H9 (cell line): ENCODE measurements at regions not wholly inside any gene's neighbourhood (a gene's known extent, or its start where the extent isn't known, plus 50 kb on each side); places are given as distances from the start of the nearest gene placed in this dataset.

ENCODE experiments used
- DNase-seq: peaks from one replicate; pipeline ENCODE4 v3.0.0-alpha.2; 2017
- H2AFZ ChIP-seq: one replicate; pipeline ENCODE4 v1.6.1; 2013; ENCODE audit warnings: mild to moderate bottlenecking, low read length, control low read depth, moderate library complexity
- H2AK5ac ChIP-seq: 2 replicates; pipeline ENCODE4 v1.6.1; 2013; ENCODE audit warnings: low read length, control low read depth, mixed read lengths; ENCODE audit not compliant: insufficient read length
- H2BK120ac ChIP-seq: one replicate; pipeline ENCODE4 v1.6.1; 2013; ENCODE audit warnings: low read depth, mild to moderate bottlenecking, low read length, control low read depth, inconsistent platforms; ENCODE audit not compliant: poor library complexity, severe bottlenecking
- H2BK12ac ChIP-seq: 2 replicates; pipeline ENCODE4 v1.6.1; 2013; ENCODE audit warnings: low read length, control low read depth, mixed read lengths, low read depth; ENCODE audit not compliant: insufficient read length
- H2BK15ac ChIP-seq: 2 replicates; pipeline ENCODE4 v1.6.1; 2013; ENCODE audit warnings: low read depth, low read length, control low read depth
- H2BK20ac ChIP-seq: one replicate; pipeline ENCODE4 v1.6.1; 2013; ENCODE audit warnings: low read depth, mild to moderate bottlenecking, low read length, control low read depth, inconsistent platforms; ENCODE audit not compliant: poor library complexity, severe bottlenecking
- H2BK5ac ChIP-seq: 2 replicates; pipeline ENCODE4 v1.6.1; 2013; ENCODE audit warnings: low read length, control low read depth, mixed read lengths; ENCODE audit not compliant: insufficient read length
- H3K14ac ChIP-seq: 2 replicates; pipeline ENCODE4 v1.6.1; 2013; ENCODE audit warnings: low read length, control low read depth; ENCODE audit not compliant: insufficient read depth
- H3K18ac ChIP-seq: 2 replicates; pipeline ENCODE4 v1.6.1; 2013; ENCODE audit warnings: low read depth, mild to moderate bottlenecking, mixed read lengths, low read length, control low read depth; ENCODE audit not compliant: insufficient read length
- H3K23ac ChIP-seq: 2 replicates; pipeline ENCODE4 v1.6.1; 2013; ENCODE audit warnings: low read length, control low read depth, mixed read lengths, low read depth; ENCODE audit not compliant: insufficient read length
- H3K23me2 ChIP-seq: 2 replicates; pipeline ENCODE4 v1.6.1; 2013; ENCODE audit warnings: low read depth, mild to moderate bottlenecking, mixed read lengths, low read length, control low read depth; ENCODE audit not compliant: insufficient read length, poor library complexity, severe bottlenecking
- H3K27ac ChIP-seq: 2 replicates; pipeline ENCODE4 v1.5.1; 2013; ENCODE audit warnings: low read length, control low read depth, mixed read lengths, low read depth; ENCODE audit not compliant: insufficient read length
- H3K27me3 ChIP-seq: 2 replicates; pipeline ENCODE4 v1.6.1; 2013; ENCODE audit warnings: low read length, control low read depth, inconsistent platforms; ENCODE audit not compliant: insufficient read depth
- H3K4ac ChIP-seq: 2 replicates; pipeline ENCODE4 v1.6.1; 2013; ENCODE audit warnings: low read depth, mild to moderate bottlenecking, control low read depth, inconsistent platforms, low read length, moderate library complexity
- H3K4me1 ChIP-seq: 2 replicates; pipeline ENCODE4 v1.6.1; 2013; ENCODE audit warnings: low read length, control low read depth, inconsistent platforms; ENCODE audit not compliant: insufficient read depth
- H3K4me2 ChIP-seq: 2 replicates; pipeline ENCODE4 v1.6.1; 2013; ENCODE audit warnings: low read length, control low read depth, mixed read lengths; ENCODE audit not compliant: insufficient read length, insufficient read depth
- H3K56ac ChIP-seq: 2 replicates; pipeline ENCODE4 v1.6.1; 2013; ENCODE audit warnings: low read depth, mild to moderate bottlenecking, mixed read lengths, low read length, control low read depth; ENCODE audit not compliant: insufficient read length
- H3K79me1 ChIP-seq: 2 replicates; pipeline ENCODE4 v1.6.1; 2013; ENCODE audit warnings: low read depth, mild to moderate bottlenecking, moderate library complexity, low read length, control low read depth, inconsistent platforms; ENCODE audit not compliant: insufficient read depth, poor library complexity, severe bottlenecking
- H3K79me2 ChIP-seq: 2 replicates; pipeline ENCODE4 v1.6.1; 2013; ENCODE audit warnings: low read length, control low read depth, inconsistent platforms; ENCODE audit not compliant: insufficient read depth
- H3K9ac ChIP-seq: 2 replicates; pipeline ENCODE4 v1.6.1; 2013; ENCODE audit warnings: low read length, control low read depth, mixed read lengths; ENCODE audit not compliant: insufficient read length; ENCODE audit errors: extremely low read depth
- H3K9me3 ChIP-seq: one replicate; pipeline ENCODE4 v1.6.1; 2013; ENCODE audit warnings: low read depth, low read length, inconsistent platforms; ENCODE audit not compliant: control insufficient read depth
- H3T11ph ChIP-seq: one replicate; pipeline ENCODE4 v1.6.1; 2013; ENCODE audit warnings: mild to moderate bottlenecking, low read length, control low read depth, inconsistent platforms
- H4K20me1 ChIP-seq: one replicate; pipeline ENCODE4 v1.6.1; 2013; ENCODE audit not compliant: control insufficient read depth, insufficient read length, insufficient read depth
- H4K5ac ChIP-seq: 2 replicates; pipeline ENCODE4 v1.6.1; 2013; ENCODE audit warnings: low read depth, mild to moderate bottlenecking, mixed read lengths, low read length, control low read depth; ENCODE audit not compliant: insufficient read length
- H4K8ac ChIP-seq: replicated peaks from 2 replicates; pipeline ENCODE4 v1.6.1; 2013; ENCODE audit warnings: low read length, control low read depth, mixed read lengths, low read depth; ENCODE audit not compliant: insufficient read length
- H4K91ac ChIP-seq: 2 replicates; pipeline ENCODE4 v1.6.1; 2013; ENCODE audit warnings: low read depth, mild to moderate bottlenecking, moderate library complexity, mixed read lengths, low read length, control low read depth; ENCODE audit not compliant: insufficient read length
- H3K27ac Mint-ChIP-seq, 3 experiments: 2 replicates in 2 of 3; 3 replicates in 1 of 3; pipeline ENCODE4 v1.8.0; 2020 to 2021; ENCODE audit warnings: mixed read lengths in 3 of 3, mild to moderate bottlenecking in 1 of 3, moderate library complexity in 1 of 3
- H3K27me3 Mint-ChIP-seq: 2 replicates; pipeline ENCODE4 v1.8.0; 2021; ENCODE audit warnings: low read depth, mild to moderate bottlenecking, moderate library complexity, mixed read lengths
- H3K36me3 Mint-ChIP-seq, 3 experiments: 2 replicates in 2 of 3; 3 replicates in 1 of 3; pipeline ENCODE4 v1.8.0; 2020 to 2021; ENCODE audit warnings: low read depth in 3 of 3, mixed read lengths in 3 of 3; ENCODE audit not compliant: insufficient read depth in 1 of 3
- H3K4me1 Mint-ChIP-seq, 2 experiments: 2 replicates each; pipeline ENCODE4 v1.8.0; 2020; ENCODE audit warnings: mixed read lengths in 2 of 2
- H3K4me3 Mint-ChIP-seq, 2 experiments: 2 replicates in 1 of 2; 3 replicates in 1 of 2; pipeline ENCODE4 v1.8.0; 2020 to 2021; ENCODE audit warnings: mild to moderate bottlenecking in 2 of 2, mixed read lengths in 2 of 2, moderate library complexity in 1 of 2
- H3K9me3 Mint-ChIP-seq, 2 experiments: 2 replicates in 1 of 2; 3 replicates in 1 of 2; pipeline ENCODE4 v1.8.0; 2020; ENCODE audit warnings: mild to moderate bottlenecking in 2 of 2, mixed read lengths in 2 of 2, moderate library complexity in 1 of 2
- WGBS: extraction: QIAGEN DNeasy Blood & Tissue Kit; methylation state at CpG from one replicate; pipeline ENCODE4 v1.1.7; 2013; ENCODE audit warnings: missing lambda C conversion rate, low lambda C conversion rate, mixed read lengths; ENCODE audit not compliant: insufficient read length; ENCODE audit errors: extremely low coverage; 5-methylcytosine and 5-hydroxymethylcytosine counted together
- TF ChIP-seq, protein P1 (sequence below): fragments of 200-600 bp; sonication (generic); conservative IDR thresholded peaks from 3 replicates; pipeline ENCODE4 v1.8.0; 2021; ENCODE audit warnings: antibody characterized with exemption, mild to moderate bottlenecking

DNA sequence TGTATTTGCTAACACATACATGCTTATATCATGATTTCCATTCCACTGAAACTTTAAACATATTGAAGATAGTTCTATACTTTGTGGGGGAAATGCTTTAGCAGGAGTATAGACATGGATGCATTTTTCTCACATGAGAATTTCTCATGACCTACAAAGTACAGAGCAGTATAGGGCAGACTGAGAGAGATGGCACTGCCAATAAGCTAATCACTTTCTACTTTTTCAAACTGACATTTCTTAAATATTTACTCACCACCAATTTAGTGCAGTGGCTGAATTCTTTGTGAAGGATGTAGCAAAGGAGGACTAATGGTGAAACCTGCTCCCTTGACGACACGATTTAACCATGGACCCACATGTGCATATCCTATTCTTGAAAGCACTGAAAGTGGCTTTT, 923.5 kb downstream of the ADGRL2 start:
- Histone ChIP-seq H4K8ac (no peak overlapping the region), H2BK120ac (no peak overlapping the region), H3T11ph (no peak overlapping the region), H4K20me1 (no peaks in the 10 kb centered on the region), H3K23ac (no peak overlapping the region), H2BK12ac (no peak overlapping the region), H3K27me3 (no peaks in the 10 kb centered on the region), H3K23me2 (no peaks in the 10 kb centered on the region), H3K56ac (no peak overlapping the region), H2BK20ac (no peak overlapping the region), H3K4me1 (no peaks in the 10 kb centered on the region), H3K14ac (no peak overlapping the region), H2AK5ac (no peak overlapping the region), H3K27ac (no peak overlapping the region), H3K4me2 (no peak overlapping the region), H3K79me1 (no peaks in the 10 kb centered on the region), H2BK5ac (no peak overlapping the region), H3K9ac (no peak overlapping the region), H2AFZ (no peak overlapping the region), H3K79me2 (no peaks in the 10 kb centered on the region), H4K5ac (no peak overlapping the region), H3K18ac (no peak overlapping the region), H4K91ac (no peak overlapping the region), H2BK15ac (no peak overlapping the region), H3K4ac (no peak overlapping the region), H3K9me3 (no peaks in the 10 kb centered on the region)
- Mint-ChIP-seq H3K4me1 (no peaks in the 10 kb centered on the region), H3K9me3 (no peaks in the 10 kb centered on the region; a peak in 1 of 5 replicates), H3K36me3 (no peaks in the 10 kb centered on the region; a peak in 2 of 7 replicates), H3K27me3 (no peaks in the 10 kb centered on the region), H3K27ac (no peak overlapping the region), H3K4me3 (no peak overlapping the region)
- no CpG with 5 or more reads among the region's 2 CpGs for WGBS
- TF ChIP-seq, protein P1, sequence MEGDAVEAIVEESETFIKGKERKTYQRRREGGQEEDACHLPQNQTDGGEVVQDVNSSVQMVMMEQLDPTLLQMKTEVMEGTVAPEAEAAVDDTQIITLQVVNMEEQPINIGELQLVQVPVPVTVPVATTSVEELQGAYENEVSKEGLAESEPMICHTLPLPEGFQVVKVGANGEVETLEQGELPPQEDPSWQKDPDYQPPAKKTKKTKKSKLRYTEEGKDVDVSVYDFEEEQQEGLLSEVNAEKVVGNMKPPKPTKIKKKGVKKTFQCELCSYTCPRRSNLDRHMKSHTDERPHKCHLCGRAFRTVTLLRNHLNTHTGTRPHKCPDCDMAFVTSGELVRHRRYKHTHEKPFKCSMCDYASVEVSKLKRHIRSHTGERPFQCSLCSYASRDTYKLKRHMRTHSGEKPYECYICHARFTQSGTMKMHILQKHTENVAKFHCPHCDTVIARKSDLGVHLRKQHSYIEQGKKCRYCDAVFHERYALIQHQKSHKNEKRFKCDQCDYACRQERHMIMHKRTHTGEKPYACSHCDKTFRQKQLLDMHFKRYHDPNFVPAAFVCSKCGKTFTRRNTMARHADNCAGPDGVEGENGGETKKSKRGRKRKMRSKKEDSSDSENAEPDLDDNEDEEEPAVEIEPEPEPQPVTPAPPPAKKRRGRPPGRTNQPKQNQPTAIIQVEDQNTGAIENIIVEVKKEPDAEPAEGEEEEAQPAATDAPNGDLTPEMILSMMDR = no peak
- DNase-seq = no peak
